Naive thymus-derived CD4-positive, alpha-beta T cell (primary cell): ENCODE measurements at regions not wholly inside any gene's neighbourhood (a gene's known extent, or its start where the extent isn't known, plus 50 kb on each side); places are given as distances from the start of the nearest gene placed in this dataset.
"Not testable (repeated sequence)": the region's sequence is repeated elsewhere in the genome, so short reads cannot be mapped to it uniquely, and the experiment has no call there.

Source experiments
- ATAC-seq: fragments of 150-1000 bp; cut with Tn5 transposase; 2 replicates; pipeline ENCODE4 v1.10.0; 2021; ENCODE audit warnings: mild to moderate bottlenecking, moderate library complexity
- CTCF ChIA-PET: fragments of 350-600 bp; sonication (Branson Sonifier 250); formaldehyde crosslinking; loops from one replicate; lab custom pipeline; 2021; ENCODE audit warnings: antibody characterized with exemption; lab: Charles Lee
- POLR2A ChIA-PET: fragments of 350-600 bp; sonication (Branson Sonifier 250); formaldehyde crosslinking; loops from one replicate; lab custom pipeline; 2021; ENCODE audit warnings: antibody characterized with exemption, inconsistent platforms; lab: Charles Lee
- DNase-seq, 9 donors: peaks; one replicate each; pipeline versions ENCODE4 v3.0.0 to v3.0.0-alpha.2; 2020 to 2022; ENCODE audit warnings: mixed read lengths in 1 of 9
- H3K27ac ChIP-seq: one replicate; pipeline ENCODE4 v1.7.0; 2013; ENCODE audit warnings: mild to moderate bottlenecking, low read depth, low read length, moderate library complexity
- H3K27me3 ChIP-seq, 2 donors: one replicate each; pipeline ENCODE4 v1.7.0; 2013; ENCODE audit warnings: low read length in 2 of 2, mild to moderate bottlenecking in 2 of 2, moderate library complexity in 2 of 2; ENCODE audit not compliant: control insufficient read depth in 2 of 2, insufficient read depth in 2 of 2
- H3K36me3 ChIP-seq, 3 experiments: 1 replicate in 2 of 3; 2 replicates in 1 of 3; pipeline ENCODE4 v1.7.0; 2013; ENCODE audit warnings: low read length in 3 of 3, mild to moderate bottlenecking in 3 of 3, moderate library complexity in 1 of 3; ENCODE audit not compliant: insufficient read depth in 3 of 3, control insufficient read depth in 2 of 3
- H3K4me1 ChIP-seq, 2 donors: one replicate each; pipeline ENCODE4 v1.7.0; 2013; ENCODE audit warnings: low read length in 2 of 2, mild to moderate bottlenecking in 2 of 2, moderate library complexity in 1 of 2; ENCODE audit not compliant: control insufficient read depth in 2 of 2, insufficient read depth in 2 of 2
- H3K4me3 ChIP-seq: 2 replicates; pipeline ENCODE4 v1.7.0; 2013; ENCODE audit warnings: mild to moderate bottlenecking, low read length
- H3K9me3 ChIP-seq, 3 experiments: 1 replicate in 2 of 3; 2 replicates in 1 of 3; pipeline ENCODE4 v1.7.0; 2013; ENCODE audit warnings: low read length in 3 of 3; ENCODE audit not compliant: control insufficient read depth in 2 of 3
- H3K27ac Mint-ChIP-seq, 9 donors: one replicate each; pipeline ENCODE4 v1.8.0; 2020 to 2022; ENCODE audit warnings: mixed read lengths in 9 of 9, mild to moderate bottlenecking in 8 of 9, moderate library complexity in 5 of 9, inconsistent platforms in 2 of 9
- H3K27me3 Mint-ChIP-seq, 5 donors: one replicate each; pipeline ENCODE4 v1.8.0; 2021 to 2022; ENCODE audit warnings: mixed read lengths in 5 of 5, mild to moderate bottlenecking in 1 of 5
- H3K36me3 Mint-ChIP-seq, 5 donors: one replicate each; pipeline ENCODE4 v1.8.0; 2020 to 2022; ENCODE audit warnings: mixed read lengths in 5 of 5, mild to moderate bottlenecking in 3 of 5, inconsistent platforms in 1 of 5
- H3K4me1 Mint-ChIP-seq, 7 donors: one replicate each; pipeline ENCODE4 v1.8.0; 2020 to 2022; ENCODE audit warnings: mixed read lengths in 7 of 7, mild to moderate bottlenecking in 3 of 7, inconsistent platforms in 1 of 7
- H3K4me3 Mint-ChIP-seq, 10 donors: one replicate each; pipeline ENCODE4 v1.8.0; 2020 to 2022; ENCODE audit warnings: mild to moderate bottlenecking in 10 of 10, mixed read lengths in 10 of 10, moderate library complexity in 6 of 10, inconsistent platforms in 2 of 10
- H3K9me3 Mint-ChIP-seq, 11 donors: one replicate each; pipeline ENCODE4 v1.8.0; 2020 to 2022; ENCODE audit warnings: mixed read lengths in 11 of 11, mild to moderate bottlenecking in 4 of 11, inconsistent platforms in 1 of 11, moderate library complexity in 1 of 11
- intact Hi-C, 2 donors: fragments of 100-400 bp; cut with micrococcal nuclease; formaldehyde crosslinking; loops; one replicate each; pipeline ENCODE4 v1.15.1; 2023

GRCh38 chr1:166627558-166627957 lies 211.7 kb upstream of the POGK start:
- H3K36me3 ChIP-seq = no peaks in the 10 kb centered on the region
- no peak overlapping the region for H3K27ac ChIP-seq
- ATAC-seq (no peak), DNase-seq (no peak)
- no peaks in the 10 kb centered on the region for H3K9me3 ChIP-seq
- POLR2A ChIA-PET = no interaction called here
- intact Hi-C loops = no loop called here
- CTCF ChIA-PET = no interaction called here
- H3K9me3 Mint-ChIP-seq = no peaks in the 10 kb centered on the region
- no peaks in the 10 kb centered on the region for H3K4me1 ChIP-seq
- no peaks in the 10 kb centered on the region for H3K36me3 Mint-ChIP-seq
- H3K27me3 Mint-ChIP-seq = peaks cover 3 to 9% (median 6%) of the 10 kb centered on the region in 5 donors
- H3K4me1 Mint-ChIP-seq = no peaks in the 10 kb centered on the region
- no peak overlapping the region for H3K4me3 Mint-ChIP-seq
- H3K4me3 ChIP-seq = no peak overlapping the region
- no peak overlapping the region for H3K27ac Mint-ChIP-seq
- H3K27me3 ChIP-seq = no peaks in the 10 kb centered on the region

- H3K4me1 Mint-ChIP-seq = no peaks in the 10 kb centered on the region
- no peak overlapping the region for H3K4me3 Mint-ChIP-seq
- H3K4me1 ChIP-seq = no peaks in the 10 kb centered on the region
- no peak overlapping the region for H3K27ac ChIP-seq
- intact Hi-C loops = no loop called here
- no peaks in the 10 kb centered on the region for H3K27me3 ChIP-seq
- ChIA-PET POLR2A (no interaction called here), CTCF (no interaction called here)
- no peaks in the 10 kb centered on the region for H3K36me3 ChIP-seq
- no peak for DNase-seq
- no peak overlapping the region for H3K4me3 ChIP-seq
- ATAC-seq = no peak
- no peaks in the 10 kb centered on the region for H3K9me3 ChIP-seq
- H3K27me3 Mint-ChIP-seq = peaks cover 0 to 10% (median 0%) of the 10 kb centered on the region in 5 donors
- no peaks in the 10 kb centered on the region for H3K9me3 Mint-ChIP-seq
- no peak overlapping the region for H3K27ac Mint-ChIP-seq
- no peaks in the 10 kb centered on the region for H3K36me3 Mint-ChIP-seq
Measured at GRCh38 chr1:166628259-166628658, 211.0 kb upstream of the POGK start.

GRCh38 chr1:166629946-166630345 lies 209.3 kb upstream of the POGK start:
- DNase-seq = no peak
- H3K36me3 Mint-ChIP-seq = no peaks in the 10 kb centered on the region
- Histone ChIP-seq H3K36me3 (no peaks in the 10 kb centered on the region), H3K27ac (no peak overlapping the region), H3K4me1 (no peaks in the 10 kb centered on the region), H3K9me3 (no peaks in the 10 kb centered on the region), H3K27me3 (no peaks in the 10 kb centered on the region), H3K4me3 (no peak overlapping the region)
- H3K9me3 Mint-ChIP-seq = no peaks in the 10 kb centered on the region
- no peaks in the 10 kb centered on the region for H3K4me1 Mint-ChIP-seq
- peaks cover 0 to 15% (median 3%) of the 10 kb centered on the region in 5 donors for H3K27me3 Mint-ChIP-seq
- intact Hi-C loops = no loop called here
- no peak overlapping the region for H3K4me3 Mint-ChIP-seq
- ChIA-PET POLR2A (no interaction called here), CTCF (no interaction called here)
- ATAC-seq = no peak
- H3K27ac Mint-ChIP-seq = no peak overlapping the region

- Histone ChIP-seq H3K9me3 (no peaks in the 10 kb centered on the region), H3K4me1 (no peaks in the 10 kb centered on the region), H3K36me3 (no peaks in the 10 kb centered on the region), H3K4me3 (no peak overlapping the region), H3K27me3 (no peaks in the 10 kb centered on the region), H3K27ac (no peak overlapping the region)
- no peak for ATAC-seq
- intact Hi-C loops = no loop called here
- no peaks in the 10 kb centered on the region for H3K9me3 Mint-ChIP-seq
- H3K4me1 Mint-ChIP-seq = no peaks in the 10 kb centered on the region
- H3K36me3 Mint-ChIP-seq = no peaks in the 10 kb centered on the region
- H3K4me3 Mint-ChIP-seq = no peak overlapping the region
- peaks cover 0 to 19% (median 8%) of the 10 kb centered on the region in 5 donors for H3K27me3 Mint-ChIP-seq
- ChIA-PET POLR2A (no interaction called here), CTCF (no interaction called here)
- no peak overlapping the region for H3K27ac Mint-ChIP-seq
- DNase-seq = no peak
Measured at GRCh38 chr1:166630369-166630768, 208.9 kb upstream of the POGK start.

DNA sequence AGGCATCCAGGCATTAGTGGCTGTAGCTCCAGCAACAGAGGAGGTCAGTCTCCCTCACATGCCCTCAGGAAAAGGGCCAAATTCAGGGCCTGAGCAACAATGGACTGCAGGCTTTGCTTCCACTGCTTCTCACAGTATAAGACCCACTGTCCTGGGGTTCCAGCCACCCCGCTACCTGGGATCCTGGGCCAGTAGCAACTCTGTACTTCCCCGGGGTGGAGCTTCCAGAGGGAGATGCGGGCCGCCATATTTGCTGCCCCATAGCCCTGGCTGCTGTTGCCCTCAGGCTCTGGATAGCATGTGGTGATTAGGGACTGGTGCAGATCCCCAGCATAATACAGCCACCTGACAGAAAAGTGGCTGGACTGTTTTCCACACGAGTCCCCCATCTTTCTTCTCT lies 201.1 kb upstream of the POGK start:
- Histone ChIP-seq H3K4me1 (no peaks in the 10 kb centered on the region), H3K36me3 (no peaks in the 10 kb centered on the region), H3K9me3 (no peaks in the 10 kb centered on the region), H3K4me3 (no peak overlapping the region), H3K27me3 (no peaks in the 10 kb centered on the region), H3K27ac (no peak overlapping the region)
- Mint-ChIP-seq H3K4me3 (no peak overlapping the region), H3K27me3 (peaks cover 0 to 47% (median 44%) of the 10 kb centered on the region in 5 donors), H3K4me1 (no peaks in the 10 kb centered on the region), H3K36me3 (no peaks in the 10 kb centered on the region), H3K9me3 (peaks cover 0 to 6% (median 0%) of the 10 kb centered on the region in 11 donors), H3K27ac (no peak overlapping the region)
- POLR2A ChIA-PET = no interaction called here
- ATAC-seq = no peak
- intact Hi-C loops = no loop called here
- no peak for DNase-seq
- CTCF ChIA-PET = no interaction called here

- intact Hi-C loops, ATAC-seq, POLR2A ChIA-PET, H3K9me3 ChIP-seq, H3K36me3 ChIP-seq, CTCF ChIA-PET, H3K27ac Mint-ChIP-seq, H3K4me1 Mint-ChIP-seq, H3K9me3 Mint-ChIP-seq, H3K27me3 ChIP-seq, H3K4me3 Mint-ChIP-seq, H3K4me3 ChIP-seq, H3K4me1 ChIP-seq, H3K36me3 Mint-ChIP-seq, H3K27ac ChIP-seq, DNase-seq: not testable (repeated sequence)
- H3K27me3 Mint-ChIP-seq = peaks cover 0 to 19% (median 9%) of the 10 kb centered on the region in 5 donors
Measured at GRCh38 chr1:166657228-166657627, 182.0 kb upstream of the POGK start.

DNA sequence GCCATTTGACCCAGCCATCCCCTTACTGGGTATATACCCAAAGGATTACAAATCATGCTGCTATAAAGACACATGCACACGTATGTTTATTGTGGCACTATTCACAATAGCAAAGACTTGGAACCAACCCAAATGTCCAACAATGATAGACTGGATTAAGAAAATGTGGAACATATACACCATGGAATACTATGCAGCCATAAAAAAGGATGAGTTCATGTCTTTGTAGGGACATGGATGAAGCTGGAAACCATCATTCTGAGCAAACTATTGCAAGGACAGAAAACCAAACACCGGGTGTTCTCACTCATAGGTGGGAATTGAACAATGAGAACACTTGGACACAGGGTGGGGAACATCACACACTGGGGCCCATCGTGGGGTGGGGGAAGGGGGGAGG lies 172.5 kb upstream of the POGK start:
- H3K4me3 Mint-ChIP-seq, H3K4me1 Mint-ChIP-seq, H3K36me3 ChIP-seq, ATAC-seq, H3K36me3 Mint-ChIP-seq, CTCF ChIA-PET, H3K27me3 ChIP-seq, H3K4me3 ChIP-seq, POLR2A ChIA-PET, H3K27ac ChIP-seq, H3K9me3 ChIP-seq, H3K4me1 ChIP-seq, H3K27ac Mint-ChIP-seq, DNase-seq, intact Hi-C loops: not testable (repeated sequence)
- H3K27me3 Mint-ChIP-seq = peaks cover 0 to 26% (median 9%) of the 10 kb centered on the region in 5 donors
- H3K9me3 Mint-ChIP-seq = peaks cover 0 to 12% (median 3%) of the 10 kb centered on the region in 11 donors
